Kidney (tissue), 13 donors: ENCODE measurements at regions not wholly inside any gene's neighbourhood (a gene's known extent, or its start where the extent isn't known, plus 50 kb on each side); places are given as distances from the start of the nearest gene placed in this dataset.

Source experiments
- DNase-seq, 5 donors: peaks; one replicate each; pipeline ENCODE4 v3.0.0-alpha.2; 2013 to 2020
- FAIRE-seq: peaks from 2 replicates; lab custom pipeline; 2012; peaks lifted over from hg19 to GRCh38; lab: Jason Lieb, UNC
- H3K27ac ChIP-seq, 2 donors: one replicate each; pipeline ENCODE4 v1.7.0; 2013; ENCODE audit warnings: low read depth in 2 of 2, low read length in 2 of 2, inconsistent platforms in 1 of 2
- H3K27me3 ChIP-seq: one replicate; pipeline ENCODE4 v1.7.1; 2013; ENCODE audit warnings: low read length, inconsistent platforms; ENCODE audit not compliant: control insufficient read depth, insufficient read depth
- H3K36me3 ChIP-seq, 3 donors: one replicate each; pipeline versions ENCODE4 v1.7.0 to v1.7.1; 2013; ENCODE audit warnings: low read length in 3 of 3, control low read depth in 1 of 3, inconsistent platforms in 1 of 3; ENCODE audit not compliant: insufficient read depth in 3 of 3, control insufficient read depth in 2 of 3
- H3K4me1 ChIP-seq, 3 donors: one replicate each; pipeline versions ENCODE4 v1.7.0 to v1.7.1; 2013; ENCODE audit warnings: low read length in 3 of 3, inconsistent platforms in 1 of 3, low read depth in 1 of 3; ENCODE audit not compliant: control insufficient read depth in 2 of 3, insufficient read depth in 2 of 3
- H3K4me3 ChIP-seq, 3 donors: one replicate each; pipeline versions ENCODE4 v1.7.0 to v1.8.1; 2013; ENCODE audit warnings: low read length in 3 of 3, control low read depth in 1 of 3, inconsistent platforms in 1 of 3
- H3K9ac ChIP-seq, 3 donors: one replicate each; pipeline versions ENCODE4 v1.7.0 to v1.7.1; 2013; ENCODE audit warnings: low read length in 3 of 3, control low read depth in 1 of 3, inconsistent platforms in 1 of 3
- H3K9me3 ChIP-seq, 3 donors: one replicate each; pipeline versions ENCODE4 v1.7.0 to v1.7.1; 2013; ENCODE audit warnings: low read length in 3 of 3, control low read depth in 1 of 3, inconsistent platforms in 1 of 3; ENCODE audit not compliant: control insufficient read depth in 2 of 3, insufficient read depth in 1 of 3
- CTCF ChIP-seq: IDR thresholded peaks from 3 replicates; pipeline ENCODE4 v1.5.1; 2012; ENCODE audit warnings: mild to moderate bottlenecking, moderate library complexity, borderline replicate concordance; ENCODE audit not compliant: insufficient read depth; ENCODE audit errors: extremely low read depth
- intact Hi-C: fragments of 100-400 bp; cut with DNase I; formaldehyde crosslinking; loops from one replicate; pipeline ENCODE4 v1.11.1; 2022
- donor health status: control.
- donor health status: control.
- donor health status: control.
- donor health status: control.
- donor health status: control.
- donor health status: DM: yes; HTN: yes; CAD: no.
- donor health status: Normal renal cell carcinoma (clear cell type).

GRCh38 chr7:4612237-4612636, 69.9 kb upstream of the FOXK1 start:
- Histone ChIP-seq H3K9ac (no peak overlapping the region), H3K27ac (no peak overlapping the region), H3K27me3 (no peaks in the 10 kb centered on the region), H3K9me3 (no peaks in the 10 kb centered on the region), H3K4me3 (no peak overlapping the region), H3K4me1 (peaks cover 0 to 5% (median 0%) of the 10 kb centered on the region in 3 donors), H3K36me3 (no peaks in the 10 kb centered on the region)
- FAIRE-seq (no peak), DNase-seq (peak in 1 of 5 donors; percentile 29)
- no peak for TF ChIP-seq CTCF
- intact Hi-C loops = loop anchor here (10.0 kb wide), 1 partner anchor 143 kb away; no protein-coding TSS in a partner anchor

- H3K9me3 ChIP-seq = no peaks in the 10 kb centered on the region
- no peak for TF ChIP-seq CTCF
- FAIRE-seq (no peak), DNase-seq (peak in 3 of 5 donors; percentile 19 to 65 (median 57))
- no peaks in the 10 kb centered on the region for H3K36me3 ChIP-seq
- H3K27me3 ChIP-seq = no peaks in the 10 kb centered on the region
- peak overlapping the region in 1 of 3 donors; percentile 22 for H3K9ac ChIP-seq
- peak overlapping the region; percentile 34 to 62 (median 48) for H3K4me3 ChIP-seq
- no peak overlapping the region for H3K27ac ChIP-seq
- peaks cover 0 to 5% (median 0%) of the 10 kb centered on the region in 3 donors for H3K4me1 ChIP-seq
- intact Hi-C loops = loop anchor here (10.0 kb wide), 1 partner anchor 142 kb away; no protein-coding TSS in a partner anchor
Measured at GRCh38 chr7:4612939-4613841, 68.9 kb upstream of the FOXK1 start.

GRCh38 chr7:4613846-4614548, 68.1 kb upstream of the FOXK1 start:
- peak overlapping the region in 1 of 3 donors; percentile 22 for H3K9ac ChIP-seq
- H3K27me3 ChIP-seq = no peaks in the 10 kb centered on the region
- DNase-seq = peak in 4 of 5 donors; percentile 34 to 61 (median 53)
- H3K27ac ChIP-seq = no peak overlapping the region
- no peak for FAIRE-seq
- peaks cover 0 to 5% (median 0%) of the 10 kb centered on the region in 3 donors for H3K4me1 ChIP-seq
- intact Hi-C loops = loop anchor here (10.0 kb wide), 1 partner anchor 141 kb away; no protein-coding TSS in a partner anchor
- no peak for TF ChIP-seq CTCF
- peak overlapping the region in 1 of 3 donors; percentile 62 for H3K4me3 ChIP-seq
- H3K36me3 ChIP-seq = no peaks in the 10 kb centered on the region
- H3K9me3 ChIP-seq = no peaks in the 10 kb centered on the region
